ENCODE measurements at regions not wholly inside any gene's neighbourhood (a gene's known extent, or its start where the extent isn't known, plus 50 kb on each side); places are given as distances from the start of the nearest gene placed in this dataset.

DNA sequence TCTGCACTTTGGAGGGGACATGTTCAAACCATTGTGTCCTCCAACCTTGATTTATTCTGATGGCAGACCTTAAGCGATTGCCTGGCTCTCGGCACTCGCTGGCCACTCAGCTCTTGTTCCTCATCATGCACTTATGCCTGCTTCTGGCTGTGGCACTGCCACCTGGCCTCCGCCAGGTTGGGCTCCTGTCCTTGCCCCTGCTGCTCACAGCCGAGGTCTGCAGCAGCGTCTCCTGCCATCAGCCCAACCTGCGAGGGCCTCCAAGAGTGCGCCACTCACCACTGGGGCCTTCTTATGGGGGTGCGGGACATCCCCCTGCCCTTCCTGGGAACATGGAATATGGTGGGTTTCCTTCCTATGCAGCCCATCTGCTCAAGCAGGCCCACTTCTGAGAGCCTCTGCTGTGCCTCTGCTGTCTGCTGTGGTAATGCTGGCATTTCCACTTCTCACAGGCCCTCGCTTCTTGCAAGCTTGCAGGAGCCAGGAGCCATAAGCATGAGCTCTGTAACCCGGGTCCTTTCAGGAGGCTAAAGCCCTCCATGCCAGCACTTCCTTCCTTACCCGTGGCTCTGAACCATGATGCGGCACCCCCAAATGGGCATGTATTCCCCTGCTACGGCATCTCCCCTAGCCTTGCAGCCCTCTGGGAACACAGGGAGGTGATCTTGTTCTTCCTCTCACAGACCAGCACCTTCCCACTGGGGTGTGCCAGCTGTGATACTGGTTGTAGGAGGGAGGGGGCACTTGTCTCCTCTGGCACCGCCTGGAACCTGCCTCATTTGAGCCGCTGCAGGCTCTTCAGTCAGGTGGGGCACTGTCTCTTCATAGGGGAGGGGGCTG lies 58.6 kb upstream of the HS6ST1 start:
- no peak overlapping the region for H3K4me3 Mint-ChIP-seq
- H3K27ac Mint-ChIP-seq: no peak overlapping the region
- no peaks in the 10 kb centered on the region for H3K9me3 Mint-ChIP-seq
- no peaks in the 10 kb centered on the region for H3K36me3 Mint-ChIP-seq
- H3K4me1 Mint-ChIP-seq: no peaks in the 10 kb centered on the region
- no peaks in the 10 kb centered on the region for H3K27me3 Mint-ChIP-seq

GRCh38 chr2:128378231-128379020 lies 59.8 kb upstream of the HS6ST1 start:
- H3K27ac Mint-ChIP-seq: no peak overlapping the region
- no peaks in the 10 kb centered on the region for H3K36me3 Mint-ChIP-seq
- no peaks in the 10 kb centered on the region for H3K27me3 Mint-ChIP-seq
- H3K9me3 Mint-ChIP-seq: no peaks in the 10 kb centered on the region
- no peak overlapping the region for H3K4me3 Mint-ChIP-seq
- no peaks in the 10 kb centered on the region for H3K4me1 Mint-ChIP-seq

- Mint-ChIP-seq H3K9me3 (no peaks in the 10 kb centered on the region), H3K4me1 (no peaks in the 10 kb centered on the region), H3K27me3 (no peaks in the 10 kb centered on the region), H3K36me3 (no peaks in the 10 kb centered on the region), H3K4me3 (no peak overlapping the region), H3K27ac (no peak overlapping the region)
Measured at GRCh38 chr2:128379021-128380015, 60.6 kb upstream of the HS6ST1 start.

DNA sequence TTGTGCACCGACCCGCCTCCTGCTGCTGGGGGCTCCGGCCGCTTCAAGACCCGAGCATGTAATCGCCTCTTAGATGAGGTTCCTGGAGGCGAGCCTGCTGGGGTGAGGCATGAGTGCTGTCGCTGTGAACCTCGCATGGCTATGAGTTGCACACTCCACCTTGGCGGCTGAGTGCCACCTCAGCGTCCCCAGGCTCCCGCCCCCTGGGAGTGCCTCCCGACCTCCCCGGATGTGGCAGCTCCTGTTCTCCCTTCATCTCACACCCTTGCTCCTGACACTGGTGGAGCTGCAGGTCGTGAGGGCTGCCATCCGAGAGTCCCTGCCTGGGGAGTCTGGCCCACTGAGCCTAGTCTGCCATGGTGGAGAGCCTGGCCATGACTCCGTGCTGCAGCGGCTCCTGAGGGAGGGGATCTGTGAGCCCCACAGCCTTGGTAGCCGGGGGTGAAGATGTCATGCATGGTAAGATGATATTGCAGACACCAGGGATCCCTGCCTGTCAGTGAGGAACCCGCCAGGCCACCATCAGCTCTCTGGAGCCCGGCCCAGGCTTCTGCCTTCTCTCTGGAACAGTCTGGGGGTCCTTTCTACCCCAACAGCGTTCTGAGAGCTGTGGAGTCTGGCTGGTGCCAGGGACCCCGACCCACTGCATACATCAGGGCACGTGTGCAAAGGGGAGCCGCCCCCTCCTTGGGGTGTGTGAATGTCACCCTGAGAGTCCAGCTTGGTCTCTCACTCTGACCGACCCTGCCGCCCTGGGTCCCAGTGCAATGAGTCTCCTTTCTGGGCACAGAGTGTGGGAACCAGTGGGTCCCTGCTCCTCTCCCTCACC lies 61.6 kb upstream of the HS6ST1 start:
- Mint-ChIP-seq H3K27me3 (no peaks in the 10 kb centered on the region), H3K9me3 (no peaks in the 10 kb centered on the region), H3K36me3 (no peaks in the 10 kb centered on the region), H3K4me1 (no peaks in the 10 kb centered on the region), H3K4me3 (no peak overlapping the region), H3K27ac (no peak overlapping the region)

- H3K4me1 Mint-ChIP-seq: no peaks in the 10 kb centered on the region
Measured at GRCh38 chr2:128380961-128381938, 62.6 kb upstream of the HS6ST1 start.

DNA sequence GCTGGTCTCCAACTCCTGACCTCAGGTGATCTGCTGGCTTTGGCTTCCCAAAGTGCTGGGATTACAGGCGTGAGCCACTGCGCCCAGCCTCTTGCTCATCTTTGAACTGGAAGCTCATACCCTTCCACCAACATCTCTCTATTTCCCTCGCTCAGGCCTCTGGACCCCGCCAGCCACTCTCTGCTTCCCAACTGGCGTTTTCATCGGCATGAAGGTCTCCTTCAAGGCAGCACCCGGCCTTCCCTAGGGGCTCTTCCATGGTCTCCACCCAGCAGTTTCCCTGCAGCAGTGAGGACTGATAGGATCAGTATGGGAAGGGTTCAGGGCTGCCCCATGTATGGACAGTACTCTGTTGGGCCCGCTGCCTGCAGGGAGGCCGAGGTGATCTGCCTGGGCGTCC lies 65.8 kb upstream of the HS6ST1 start:
- Mint-ChIP-seq H3K9me3 (no peaks in the 10 kb centered on the region), H3K36me3 (no peaks in the 10 kb centered on the region), H3K27me3 (no peaks in the 10 kb centered on the region), H3K4me1 (no peaks in the 10 kb centered on the region), H3K4me3 (no peak overlapping the region), H3K27ac (no peak overlapping the region)

More at GRCh38 chr2:128380961-128381938, 62.6 kb upstream of the HS6ST1 start:
- Mint-ChIP-seq H3K27me3 (no peaks in the 10 kb centered on the region), H3K27ac (no peak overlapping the region), H3K4me3 (no peak overlapping the region), H3K9me3 (no peaks in the 10 kb centered on the region), H3K36me3 (no peaks in the 10 kb centered on the region)

DNA sequence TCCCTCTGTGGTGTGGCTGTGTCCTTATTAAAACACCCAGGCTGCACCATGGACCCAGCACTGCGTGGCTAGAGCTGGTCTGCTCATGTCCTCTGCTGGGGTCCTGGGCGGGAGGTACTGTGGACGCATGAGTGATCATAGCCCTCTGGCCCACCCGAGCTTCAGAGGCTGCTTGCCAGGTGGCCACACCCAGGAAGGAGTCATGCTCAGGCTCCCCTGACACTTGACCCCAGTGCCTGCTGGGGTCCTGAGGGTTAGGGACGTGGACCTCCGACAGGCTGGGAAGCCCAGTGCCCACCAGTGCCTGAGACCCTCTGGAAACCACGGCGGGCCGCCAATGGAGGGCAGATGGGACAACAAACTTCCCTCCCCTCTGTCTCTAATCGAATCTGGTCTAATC lies 66.3 kb upstream of the HS6ST1 start:
- no peak overlapping the region for H3K4me3 Mint-ChIP-seq
- H3K27me3 Mint-ChIP-seq: no peaks in the 10 kb centered on the region
- H3K36me3 Mint-ChIP-seq: no peaks in the 10 kb centered on the region
- H3K27ac Mint-ChIP-seq: no peak overlapping the region
- no peaks in the 10 kb centered on the region for H3K9me3 Mint-ChIP-seq
- H3K4me1 Mint-ChIP-seq: no peaks in the 10 kb centered on the region

DNA sequence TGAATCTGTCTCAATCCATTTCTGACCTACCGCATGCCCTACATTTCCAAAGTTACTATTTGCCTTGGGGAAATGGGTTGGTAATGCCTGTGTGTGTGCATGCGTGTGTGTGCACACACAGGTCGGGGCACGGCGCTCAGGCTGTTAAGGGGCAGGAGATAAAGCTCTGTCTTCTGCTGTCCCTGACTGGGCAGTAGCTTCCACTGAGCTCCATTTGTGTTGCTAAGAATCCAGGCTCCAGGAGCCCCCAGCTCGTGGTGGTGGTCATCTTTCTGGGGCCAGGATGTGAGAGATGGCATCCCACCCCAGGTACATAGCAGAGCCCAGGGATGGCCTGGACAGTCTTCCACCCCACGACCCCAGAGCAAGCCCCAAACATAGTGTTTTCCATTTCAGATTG lies 66.7 kb upstream of the HS6ST1 start:
- no peaks in the 10 kb centered on the region for H3K27me3 Mint-ChIP-seq

GRCh38 chr2:128386066-128386465 lies 67.4 kb upstream of the HS6ST1 start:
- H3K9me3 Mint-ChIP-seq: no peaks in the 10 kb centered on the region
- no peak overlapping the region for H3K4me3 Mint-ChIP-seq
- H3K27me3 Mint-ChIP-seq: no peaks in the 10 kb centered on the region
- no peaks in the 10 kb centered on the region for H3K36me3 Mint-ChIP-seq
- no peak overlapping the region for H3K27ac Mint-ChIP-seq
- H3K4me1 Mint-ChIP-seq: no peaks in the 10 kb centered on the region

More for the DNA sequence above, 66.7 kb upstream of the HS6ST1 start:
- no peaks in the 10 kb centered on the region for H3K36me3 Mint-ChIP-seq
- H3K9me3 Mint-ChIP-seq: no peaks in the 10 kb centered on the region
- H3K27ac Mint-ChIP-seq: no peak overlapping the region
- no peaks in the 10 kb centered on the region for H3K4me1 Mint-ChIP-seq
- no peak overlapping the region for H3K4me3 Mint-ChIP-seq

GRCh38 chr2:128388499-128388941 lies 69.9 kb upstream of the HS6ST1 start:
- H3K4me3 Mint-ChIP-seq: no peak overlapping the region
- no peaks in the 10 kb centered on the region for H3K36me3 Mint-ChIP-seq
- no peaks in the 10 kb centered on the region for H3K27me3 Mint-ChIP-seq
- no peaks in the 10 kb centered on the region for H3K4me1 Mint-ChIP-seq
- H3K9me3 Mint-ChIP-seq: no peaks in the 10 kb centered on the region
- no peak overlapping the region for H3K27ac Mint-ChIP-seq

- Mint-ChIP-seq H3K27ac (no peak overlapping the region), H3K4me3 (no peak overlapping the region), H3K4me1 (no peaks in the 10 kb centered on the region), H3K36me3 (no peaks in the 10 kb centered on the region), H3K9me3 (no peaks in the 10 kb centered on the region), H3K27me3 (no peaks in the 10 kb centered on the region)
Measured at GRCh38 chr2:128389388-128390086, 70.9 kb upstream of the HS6ST1 start.

GRCh38 chr2:128390256-128390990 lies 71.8 kb upstream of the HS6ST1 start:
- Mint-ChIP-seq H3K36me3 (no peaks in the 10 kb centered on the region), H3K27ac (no peak overlapping the region), H3K27me3 (no peaks in the 10 kb centered on the region), H3K4me1 (no peaks in the 10 kb centered on the region), H3K9me3 (no peaks in the 10 kb centered on the region), H3K4me3 (no peak overlapping the region)

Measured in activated naive CD4-positive, alpha-beta T cell treated with anti-CD3 and anti-CD28 coated beads, Interleukin-2, amount 50 U/mL, for 24 hours (primary cell).